ENCODE measurements at regions not wholly inside any gene's neighbourhood (a gene's known extent, or its start where the extent isn't known, plus 50 kb on each side); places are given as distances from the start of the nearest gene placed in this dataset.

DNA sequence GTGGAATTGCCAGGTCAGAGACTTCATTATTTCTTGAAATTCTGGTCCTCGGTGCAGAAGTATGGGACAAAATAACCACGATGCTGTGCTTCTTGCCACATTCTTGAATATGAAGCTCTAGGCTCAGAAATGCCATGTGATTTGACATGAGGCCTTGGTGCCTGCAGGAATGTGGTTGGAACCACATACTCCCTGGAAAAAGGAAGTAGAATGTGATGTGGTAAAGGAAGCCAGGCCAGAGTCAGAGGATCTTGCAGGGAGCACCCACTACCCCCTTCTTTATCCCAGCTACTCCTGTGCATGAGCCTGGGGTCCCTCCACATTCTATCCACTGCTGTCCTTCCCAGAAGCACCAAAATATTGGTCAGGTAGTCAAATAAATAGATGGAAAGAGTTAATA lies 80.9 kb downstream of the FOXD1 start:
- no peak for DNase-seq (ENCODE audit: low read depth in 1 of 2, low spot score in 2 of 2)
- Histone ChIP-seq H3K27ac (no peak overlapping the region), H3K9me3 (replicated peaks) (no peaks in the 10 kb centered on the region), H3K4me1 (replicated peaks) (peaks cover 63% of the 10 kb centered on the region), H3K27me3 (replicated peaks) (no peaks in the 10 kb centered on the region), H3K4me3 (no peak overlapping the region), H3K36me3 (no peaks in the 10 kb centered on the region)

DNA sequence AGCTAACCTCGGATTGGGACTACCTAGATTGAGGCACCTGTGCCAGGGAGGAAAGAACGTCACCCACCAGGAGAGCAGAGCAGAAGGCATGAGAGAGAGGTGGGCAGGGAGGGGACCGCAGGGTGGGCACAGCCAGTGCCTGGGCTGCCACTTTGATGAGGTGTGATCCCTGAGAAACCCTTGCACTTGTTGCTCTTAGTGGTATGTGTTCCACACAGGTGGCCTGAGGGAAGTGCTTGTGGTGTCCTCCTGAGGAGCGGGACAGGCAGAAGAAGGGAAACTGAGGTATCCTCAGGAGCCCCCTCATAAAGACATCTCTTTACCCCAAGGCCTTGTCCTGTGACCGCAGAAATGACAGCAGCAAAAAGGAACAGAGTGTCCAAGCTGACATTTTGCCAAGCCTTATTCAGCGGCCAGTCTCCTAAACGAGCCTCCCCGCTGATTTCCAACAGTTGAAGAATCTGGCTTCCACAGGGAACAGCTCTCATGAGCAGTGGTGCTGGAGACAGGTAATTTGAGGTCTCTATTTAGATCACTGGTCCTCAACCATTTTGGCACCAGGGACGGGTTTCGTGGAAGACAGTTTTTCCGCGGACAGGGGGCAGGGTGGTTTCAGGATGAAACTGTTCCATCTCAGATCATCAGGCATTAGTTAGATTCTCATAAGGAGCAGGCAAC lies 82.4 kb downstream of the FOXD1 start:
- H3K4me1 ChIP-seq (replicated peaks) = peaks cover 52% of the 10 kb centered on the region
- no peaks in the 10 kb centered on the region for H3K27me3 ChIP-seq (replicated peaks)
- DNase-seq (ENCODE audit: low read depth in 1 of 2, low spot score in 2 of 2) = no peak
- H3K27ac ChIP-seq = peak overlapping the region; percentile 38
- H3K36me3 ChIP-seq = no peaks in the 10 kb centered on the region
- no peak overlapping the region for H3K4me3 ChIP-seq
- H3K9me3 ChIP-seq (replicated peaks) = no peaks in the 10 kb centered on the region

- Histone ChIP-seq H3K27me3 (replicated peaks) (no peaks in the 10 kb centered on the region), H3K9me3 (replicated peaks) (no peaks in the 10 kb centered on the region), H3K27ac (peak overlapping the region; percentile 38), H3K4me3 (no peak overlapping the region), H3K36me3 (no peaks in the 10 kb centered on the region), H3K4me1 (replicated peaks) (peaks cover 45% of the 10 kb centered on the region)
- peak; percentile 80 to 89 for DNase-seq (ENCODE audit: low read depth in 1 of 2, low spot score in 2 of 2)
Measured at GRCh38 chr5:73365301-73365853, 83.2 kb downstream of the FOXD1 start.

GRCh38 chr5:73363911-73364730 lies 84.5 kb downstream of the FOXD1 start:
- H3K9me3 ChIP-seq (replicated peaks) = no peaks in the 10 kb centered on the region
- no peak for DNase-seq (ENCODE audit: low read depth in 1 of 2, low spot score in 2 of 2)
- no peaks in the 10 kb centered on the region for H3K36me3 ChIP-seq
- H3K4me1 ChIP-seq (replicated peaks) = peaks cover 32% of the 10 kb centered on the region
- H3K4me3 ChIP-seq = no peak overlapping the region
- no peaks in the 10 kb centered on the region for H3K27me3 ChIP-seq (replicated peaks)
- no peak overlapping the region for H3K27ac ChIP-seq

- no peaks in the 10 kb centered on the region for H3K27me3 ChIP-seq (replicated peaks)
- H3K36me3 ChIP-seq = no peaks in the 10 kb centered on the region
Measured at GRCh38 chr5:73359395-73359794, 89.2 kb downstream of the FOXD1 start.

DNA sequence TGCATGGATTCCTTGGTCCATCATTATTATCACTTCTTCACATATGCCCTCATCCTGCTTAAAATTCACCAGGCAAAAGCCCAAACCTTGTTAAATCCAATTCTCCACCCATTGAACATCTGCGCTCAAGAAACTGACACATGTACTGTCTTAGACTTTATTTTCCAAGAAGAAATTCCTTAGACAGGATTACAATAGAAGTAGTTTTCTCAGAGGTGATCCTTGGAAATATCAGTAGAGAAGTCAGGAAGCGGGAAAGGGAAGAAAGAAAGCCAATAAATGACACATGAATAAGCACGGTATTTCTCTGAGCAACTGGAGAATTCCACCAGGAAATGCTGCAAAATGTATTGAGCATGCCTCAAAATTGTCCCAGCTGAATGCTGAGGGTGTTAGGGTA lies 90.2 kb downstream of the FOXD1 start:
- H3K27ac ChIP-seq = no peak overlapping the region
- DNase-seq (ENCODE audit: low read depth in 1 of 2, low spot score in 2 of 2) = no peak
- H3K4me3 ChIP-seq = no peak overlapping the region
- H3K27me3 ChIP-seq (replicated peaks) = no peaks in the 10 kb centered on the region
- no peaks in the 10 kb centered on the region for H3K9me3 ChIP-seq (replicated peaks)
- peaks cover 17% of the 10 kb centered on the region for H3K4me1 ChIP-seq (replicated peaks)
- no peaks in the 10 kb centered on the region for H3K36me3 ChIP-seq

More at GRCh38 chr5:73359395-73359794, 89.2 kb downstream of the FOXD1 start:
- H3K4me3 ChIP-seq = no peak overlapping the region
- DNase-seq (ENCODE audit: low read depth in 1 of 2, low spot score in 2 of 2) = no peak
- H3K9me3 ChIP-seq (replicated peaks) = no peaks in the 10 kb centered on the region
- H3K27ac ChIP-seq = no peak overlapping the region
- peaks cover 14% of the 10 kb centered on the region for H3K4me1 ChIP-seq (replicated peaks)

- no peaks in the 10 kb centered on the region for H3K27me3 ChIP-seq (replicated peaks)
- no peak overlapping the region for H3K4me3 ChIP-seq
- no peak for DNase-seq (ENCODE audit: low read depth in 1 of 2, low spot score in 2 of 2)
- H3K27ac ChIP-seq = no peak overlapping the region
- peaks cover 17% of the 10 kb centered on the region for H3K4me1 ChIP-seq (replicated peaks)
- H3K36me3 ChIP-seq = no peaks in the 10 kb centered on the region
- no peaks in the 10 kb centered on the region for H3K9me3 ChIP-seq (replicated peaks)
Measured at GRCh38 chr5:73357576-73357975, 91.0 kb downstream of the FOXD1 start.

GRCh38 chr5:73355108-73355507 lies 93.5 kb downstream of the FOXD1 start:
- Histone ChIP-seq H3K4me1 (replicated peaks) (peaks cover 17% of the 10 kb centered on the region), H3K9me3 (replicated peaks) (no peaks in the 10 kb centered on the region), H3K36me3 (no peaks in the 10 kb centered on the region), H3K27ac (no peak overlapping the region), H3K27me3 (replicated peaks) (no peaks in the 10 kb centered on the region), H3K4me3 (no peak overlapping the region)
- DNase-seq (ENCODE audit: low read depth in 1 of 2, low spot score in 2 of 2) = no peak

- Histone ChIP-seq H3K27ac (no peak overlapping the region), H3K36me3 (no peaks in the 10 kb centered on the region), H3K4me3 (no peak overlapping the region), H3K9me3 (replicated peaks) (no peaks in the 10 kb centered on the region), H3K27me3 (replicated peaks) (no peaks in the 10 kb centered on the region), H3K4me1 (replicated peaks) (peaks cover 17% of the 10 kb centered on the region)
- DNase-seq (ENCODE audit: low read depth in 1 of 2, low spot score in 2 of 2) = peak in 1 of 2 experiments; percentile 38
Measured at GRCh38 chr5:73354406-73354805, 94.2 kb downstream of the FOXD1 start.

GRCh38 chr5:73352649-73353230 lies 95.8 kb downstream of the FOXD1 start:
- no peak overlapping the region for H3K27ac ChIP-seq
- no peaks in the 10 kb centered on the region for H3K36me3 ChIP-seq
- no peak for DNase-seq (ENCODE audit: low read depth in 1 of 2, low spot score in 2 of 2)
- H3K27me3 ChIP-seq (replicated peaks) = no peaks in the 10 kb centered on the region
- peaks cover 17% of the 10 kb centered on the region for H3K4me1 ChIP-seq (replicated peaks)
- H3K9me3 ChIP-seq (replicated peaks) = no peaks in the 10 kb centered on the region
- H3K4me3 ChIP-seq = no peak overlapping the region

- Histone ChIP-seq H3K4me1 (replicated peaks) (peaks cover 17% of the 10 kb centered on the region), H3K36me3 (no peaks in the 10 kb centered on the region), H3K27ac (no peak overlapping the region), H3K27me3 (replicated peaks) (no peaks in the 10 kb centered on the region), H3K9me3 (replicated peaks) (no peaks in the 10 kb centered on the region), H3K4me3 (no peak overlapping the region)
- no peak for DNase-seq (ENCODE audit: low read depth in 1 of 2, low spot score in 2 of 2)
Measured at GRCh38 chr5:73352243-73352642, 96.3 kb downstream of the FOXD1 start.

- DNase-seq (ENCODE audit: low read depth in 1 of 2, low spot score in 2 of 2) = no peak
- Histone ChIP-seq H3K9me3 (replicated peaks) (no peaks in the 10 kb centered on the region), H3K4me1 (replicated peaks) (peaks cover 17% of the 10 kb centered on the region)
Measured at GRCh38 chr5:73351593-73351992, 97.0 kb downstream of the FOXD1 start.

GRCh38 chr5:73346878-73347408 lies 101.6 kb downstream of the FOXD1 start:
- 0 out of 2 replicates have a peak, but pooled peaks cover 6% of the 10 kb centered on the region for H3K9me3 ChIP-seq (replicated peaks)
- no peak overlapping the region for H3K4me3 ChIP-seq
- no peak overlapping the region for H3K27ac ChIP-seq
- no peaks in the 10 kb centered on the region for H3K36me3 ChIP-seq
- no peaks in the 10 kb centered on the region for H3K4me1 ChIP-seq (replicated peaks)
- DNase-seq (ENCODE audit: low read depth in 1 of 2, low spot score in 2 of 2) = no peak
- H3K27me3 ChIP-seq (replicated peaks) = no peaks in the 10 kb centered on the region

More at GRCh38 chr5:73351593-73351992, 97.0 kb downstream of the FOXD1 start:
- Histone ChIP-seq H3K27ac (no peak overlapping the region), H3K27me3 (replicated peaks) (no peaks in the 10 kb centered on the region), H3K36me3 (no peaks in the 10 kb centered on the region), H3K4me3 (no peak overlapping the region)

Measured in SJSA1 (cell line).